IPS DF 19.7 (cell line): ENCODE measurements at regions not wholly inside any gene's neighbourhood (a gene's known extent, or its start where the extent isn't known, plus 50 kb on each side); places are given as distances from the start of the nearest gene placed in this dataset.

Source experiments
- DNase-seq: peaks from one replicate; pipeline ENCODE4 v3.0.0-alpha.2; 2013; ENCODE audit warnings: low read depth, low spot score

GRCh38 chr4:11268149-11268548 lies 160.5 kb downstream of the HS3ST1 start:
- no peak for DNase-seq

- no peak for DNase-seq
Measured at GRCh38 chr4:11264841-11265240, 163.9 kb downstream of the HS3ST1 start.

DNA sequence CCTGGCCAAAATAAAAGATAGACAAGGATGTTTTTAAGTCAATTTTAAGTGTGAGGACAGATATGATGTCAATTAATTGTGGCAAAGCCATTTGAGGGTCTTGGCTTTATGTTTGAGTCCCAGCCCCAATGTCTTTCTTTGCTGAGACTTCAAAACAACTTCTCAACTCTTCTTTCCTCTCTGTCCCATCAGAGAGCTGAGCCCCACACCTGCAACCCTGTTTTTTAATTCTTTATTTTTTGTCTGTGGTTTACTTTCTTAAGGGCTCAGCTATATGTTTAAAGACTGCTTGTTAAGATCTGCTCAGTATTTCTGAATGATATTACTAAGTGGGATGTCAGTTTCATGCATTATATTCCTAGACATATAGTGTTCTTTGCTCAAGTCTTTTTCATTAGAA lies 164.3 kb downstream of the HS3ST1 start:
- DNase-seq: no peak

DNA sequence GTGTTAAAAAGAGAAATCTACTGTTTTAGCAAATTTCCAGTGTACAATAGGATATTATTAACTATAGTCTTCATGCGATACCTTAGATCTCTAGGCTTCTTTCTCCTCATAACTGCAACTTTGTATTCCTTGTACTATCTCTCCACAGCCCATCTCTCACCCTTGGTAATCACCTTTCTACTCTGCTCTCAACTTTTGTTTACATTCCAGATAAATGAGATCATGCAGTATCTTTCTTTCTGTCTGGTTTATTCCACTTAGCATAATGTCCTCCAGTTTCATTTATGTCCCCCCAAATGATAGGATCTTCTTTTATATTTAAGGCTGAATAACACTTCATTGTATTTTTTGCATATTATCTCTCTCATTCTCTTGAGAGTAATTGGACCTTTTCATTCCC lies 165.5 kb downstream of the HS3ST1 start:
- no peak for DNase-seq

- no peak for DNase-seq
Measured at GRCh38 chr4:11261066-11261850, 167.4 kb downstream of the HS3ST1 start.

GRCh38 chr4:11259837-11260236 lies 168.9 kb downstream of the HS3ST1 start:
- DNase-seq: no peak

DNA sequence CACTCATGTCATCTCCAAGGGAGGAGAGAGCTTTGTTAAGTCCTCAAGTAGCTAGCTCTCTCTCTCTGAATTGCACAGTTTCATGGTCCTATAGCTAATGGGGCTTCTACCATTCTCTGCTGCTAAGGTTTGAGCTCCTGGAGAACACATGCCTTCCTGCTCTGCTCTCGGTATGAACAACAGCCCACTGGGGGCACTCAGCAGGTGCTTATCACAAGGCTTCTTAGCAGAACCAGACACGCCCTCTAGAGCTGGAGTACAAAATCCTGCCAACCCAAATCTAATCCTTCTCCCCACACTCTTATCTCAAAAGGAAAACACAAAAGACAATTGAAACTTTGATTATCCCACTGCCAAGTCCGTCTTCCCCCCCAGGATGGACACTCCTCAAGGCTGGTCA lies 176.5 kb downstream of the HS3ST1 start:
- DNase-seq: no peak

DNA sequence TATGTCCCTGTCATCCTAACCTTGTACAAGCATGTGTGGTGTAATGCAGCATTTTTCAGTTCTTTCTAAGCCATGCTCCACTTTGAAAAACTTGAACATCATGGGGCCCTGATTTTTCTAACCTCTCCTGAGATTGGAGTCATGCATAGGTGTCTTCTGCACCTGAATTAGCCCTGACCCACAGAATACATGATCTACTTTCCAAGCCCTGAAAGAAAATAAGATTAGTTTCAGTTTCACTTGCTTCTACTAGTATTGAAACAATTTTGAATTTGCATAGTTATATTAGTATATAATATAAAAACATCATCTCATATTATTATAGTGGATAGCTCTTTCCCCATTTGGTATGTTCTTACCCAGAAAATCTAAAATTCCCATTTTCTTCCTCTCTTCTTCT lies 178.2 kb downstream of the HS3ST1 start:
- no peak for DNase-seq

DNA sequence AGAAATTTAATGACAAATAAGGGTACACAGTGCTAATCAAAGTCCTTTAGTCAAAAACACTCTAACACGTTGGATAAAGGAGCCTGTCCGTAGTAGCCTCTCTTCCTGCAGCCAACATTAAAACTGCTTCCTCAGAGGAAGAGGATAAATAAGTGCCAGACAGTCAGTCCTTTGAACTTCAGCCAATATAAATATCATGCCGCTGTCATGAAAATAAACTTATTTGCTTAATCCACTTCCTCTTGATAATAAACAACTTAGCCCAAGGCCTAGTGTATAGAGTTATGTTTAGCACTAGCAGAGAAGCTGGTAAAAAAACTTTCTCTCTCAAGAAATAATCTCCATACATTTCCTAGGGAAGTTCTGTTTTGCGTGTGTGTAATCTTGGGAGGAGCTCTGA lies 196.7 kb downstream of the HS3ST1 start:
- DNase-seq: no peak

DNA sequence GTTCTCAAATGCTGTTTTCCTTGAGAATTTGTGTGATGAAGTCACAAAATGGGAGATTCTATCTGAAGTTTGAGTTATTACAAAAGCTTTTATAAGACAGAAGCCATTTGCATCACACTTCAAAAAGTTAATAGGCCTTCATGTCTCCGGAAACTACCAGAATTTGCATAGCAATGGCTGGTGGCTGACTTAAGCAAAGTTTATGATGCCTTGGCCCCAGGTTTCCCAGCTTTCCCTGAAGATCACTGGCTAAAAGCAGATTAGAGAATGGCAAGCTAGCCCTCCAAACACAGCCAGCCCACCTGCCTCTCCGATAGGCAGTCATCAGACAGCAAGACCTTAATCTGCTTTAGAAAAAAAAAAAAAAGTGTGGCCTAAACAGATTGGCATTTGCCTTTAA lies 197.8 kb downstream of the HS3ST1 start:
- peak; percentile 25 for DNase-seq

DNA sequence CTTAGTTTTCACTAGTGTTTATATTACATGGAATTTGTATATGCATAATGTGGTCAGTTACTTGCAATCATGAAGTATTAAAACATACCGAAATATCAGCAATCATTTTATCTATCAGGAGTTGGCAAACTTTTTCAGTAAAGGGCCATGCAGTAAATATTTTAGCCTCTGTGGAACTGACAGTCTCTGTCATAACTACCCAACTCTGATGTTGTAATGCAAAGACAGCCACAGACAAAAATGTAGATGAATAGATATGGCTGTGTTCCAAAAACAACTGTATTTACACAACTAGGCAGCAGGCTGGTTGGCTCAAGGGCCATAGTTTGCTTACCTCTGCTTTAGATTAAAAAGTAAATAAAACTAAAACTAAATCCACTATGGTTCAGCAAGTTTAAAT lies 200.2 kb downstream of the HS3ST1 start:
- no peak for DNase-seq

DNA sequence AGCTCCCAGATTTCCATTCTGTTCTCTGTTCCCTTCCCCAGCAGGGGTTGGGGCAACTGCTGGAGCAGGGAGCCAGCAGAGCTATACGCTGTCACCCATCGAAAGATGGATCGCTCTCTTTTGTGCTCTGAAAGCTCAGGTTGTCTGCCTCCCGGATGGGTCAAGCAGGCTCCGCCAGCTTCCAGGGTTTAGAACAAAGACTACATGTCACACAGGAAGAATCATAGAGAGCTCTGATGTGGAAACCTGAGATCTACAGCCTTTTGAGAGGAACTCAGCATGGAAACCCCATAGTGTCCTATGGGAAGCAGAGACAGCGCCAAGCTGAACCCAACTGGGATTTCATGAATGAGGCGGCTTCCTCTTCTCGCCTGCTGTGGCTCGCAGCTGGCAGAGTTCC lies 205.4 kb downstream of the HS3ST1 start:
- DNase-seq: no peak

DNA sequence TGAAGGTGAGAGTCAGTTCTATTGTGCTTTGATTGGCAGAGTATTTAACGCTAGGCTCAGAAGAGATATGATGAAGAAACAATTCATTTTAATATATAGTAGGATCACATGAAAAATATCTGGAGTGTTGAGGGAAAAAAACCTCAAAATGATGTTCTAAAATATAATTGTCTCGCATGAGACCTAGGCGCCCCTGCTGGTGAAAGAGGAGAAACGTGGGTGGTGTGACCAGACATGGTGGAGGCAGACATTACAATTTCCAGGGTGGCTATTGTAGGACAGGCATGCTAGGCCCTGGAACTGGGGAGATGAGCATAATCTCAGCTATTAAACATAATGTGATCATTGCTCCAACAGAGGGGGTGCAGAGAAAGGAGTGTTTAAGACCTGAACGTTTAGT lies 210.0 kb downstream of the HS3ST1 start:
- no peak for DNase-seq

- DNase-seq: no peak
Measured at GRCh38 chr4:11216520-11216919, 212.2 kb downstream of the HS3ST1 start.

DNA sequence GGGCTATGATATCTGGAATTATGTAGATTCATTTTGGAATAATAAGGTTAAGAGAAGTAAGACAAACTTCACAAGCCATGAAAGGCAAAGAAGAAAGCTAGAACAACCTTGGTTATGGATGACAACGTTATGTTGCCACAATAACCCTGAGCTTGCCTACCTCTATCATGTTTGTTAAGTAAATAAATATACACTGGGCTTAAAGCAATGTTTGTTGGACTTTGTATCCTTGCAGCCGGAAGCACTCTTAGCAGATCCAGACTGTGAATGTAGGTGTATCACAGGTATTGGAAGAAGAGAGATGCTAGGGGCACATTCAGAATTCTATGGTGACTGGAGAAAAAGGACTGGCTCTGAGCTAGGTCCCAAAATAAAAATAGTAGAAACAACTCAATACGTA lies 214.4 kb downstream of the HS3ST1 start:
- no peak for DNase-seq

- DNase-seq: no peak
Measured at GRCh38 chr4:11209826-11210225, 218.9 kb downstream of the HS3ST1 start.

- DNase-seq: no peak
Measured at GRCh38 chr4:11201256-11201655, 227.4 kb downstream of the HS3ST1 start.

DNA sequence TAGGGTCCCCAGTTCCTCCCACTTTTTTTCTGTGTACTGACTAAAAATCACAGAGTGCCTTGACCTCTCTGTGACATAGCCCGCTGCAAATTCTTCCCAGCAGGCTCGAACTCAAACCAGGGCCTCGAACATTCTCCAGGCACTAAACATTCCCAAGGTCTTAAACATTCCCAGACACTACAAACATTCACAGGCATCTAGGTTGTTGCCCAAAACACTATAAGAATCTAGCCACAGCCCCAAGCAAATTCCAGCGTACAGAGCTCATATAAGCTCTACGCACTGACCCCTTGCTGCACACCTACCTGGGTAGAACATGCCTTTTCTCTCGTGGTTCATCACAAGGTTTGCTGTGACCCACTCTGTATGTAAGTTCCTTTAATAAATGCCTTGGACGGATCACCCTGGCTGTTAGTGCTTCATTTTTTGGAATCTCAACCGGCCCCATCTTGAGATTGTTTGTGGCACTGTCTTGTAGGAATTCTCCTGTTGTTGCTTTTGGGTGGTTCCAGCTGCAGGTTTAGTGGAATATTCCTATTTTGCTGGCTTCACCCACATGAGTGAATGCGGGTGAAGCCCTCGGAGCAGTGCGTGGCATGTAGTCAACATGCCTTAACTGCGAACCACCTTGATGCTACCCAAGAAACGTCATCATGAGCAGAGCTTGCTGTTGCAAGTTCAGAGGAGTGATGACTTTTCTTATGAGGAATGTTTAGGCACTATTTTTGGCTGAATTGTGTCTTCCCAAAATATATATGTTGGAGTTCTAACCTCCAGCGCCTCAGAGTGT lies 230.0 kb downstream of the HS3ST1 start:
- DNase-seq: no peak

DNA sequence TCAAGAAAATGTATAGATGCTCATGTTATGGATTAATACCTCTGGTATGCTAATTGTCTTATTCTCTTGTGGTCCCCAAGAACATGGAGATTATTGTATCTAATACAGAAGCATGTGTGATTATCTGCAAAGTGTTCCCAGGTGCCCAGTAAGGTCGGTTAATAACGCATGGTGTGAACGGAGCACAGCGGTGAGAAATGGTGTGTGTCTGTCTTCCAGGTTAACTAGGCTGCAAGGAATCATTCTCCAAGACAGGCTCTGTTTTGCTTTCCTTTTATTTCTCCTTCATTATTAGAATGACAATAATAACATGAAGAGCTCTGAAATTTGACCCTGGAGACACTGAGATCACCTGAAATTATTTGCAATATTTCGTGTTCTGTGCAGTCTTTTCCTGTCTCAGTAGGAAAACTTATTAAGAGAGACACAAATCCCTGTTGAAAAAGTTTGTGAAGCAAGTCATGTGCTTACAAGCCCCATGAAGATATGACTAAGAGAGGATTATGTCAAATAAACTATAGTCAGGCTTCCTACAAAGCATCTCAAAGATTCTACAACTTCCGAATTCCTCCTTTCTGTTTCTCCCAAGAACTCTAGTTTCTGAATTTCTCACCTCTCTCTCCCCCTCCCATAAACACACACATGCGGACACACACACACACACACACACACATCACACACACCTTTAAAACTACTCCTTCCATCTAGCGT lies 230.9 kb downstream of the HS3ST1 start:
- no peak for DNase-seq

DNA sequence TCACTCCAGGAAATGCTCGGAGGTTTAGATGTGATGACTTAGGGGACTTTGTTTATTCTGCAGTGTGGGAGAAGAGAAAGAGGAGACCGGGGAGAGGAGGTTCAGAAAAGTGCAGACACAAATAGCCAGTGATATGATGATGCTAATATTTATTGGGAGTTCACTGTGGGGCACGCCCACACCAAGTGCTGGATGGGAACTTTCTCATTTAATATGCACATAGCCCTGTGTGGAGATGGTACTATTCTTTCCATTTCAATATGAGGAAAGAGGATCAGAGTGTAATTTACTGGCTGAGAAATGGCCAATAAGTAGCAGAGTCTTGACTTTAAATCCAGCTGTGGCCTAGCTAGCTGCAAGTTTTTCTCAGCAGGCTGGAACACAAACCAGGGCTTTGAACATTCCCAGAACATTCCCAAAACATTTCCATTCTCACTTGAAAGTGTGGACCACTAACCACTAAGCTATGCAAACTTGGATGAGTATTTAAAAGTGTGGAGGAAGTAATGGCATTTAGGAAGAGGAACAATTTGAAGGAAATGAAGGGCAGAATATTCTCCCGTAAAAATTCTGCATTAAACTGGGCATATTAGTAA lies 231.7 kb downstream of the HS3ST1 start:
- DNase-seq: no peak

DNA sequence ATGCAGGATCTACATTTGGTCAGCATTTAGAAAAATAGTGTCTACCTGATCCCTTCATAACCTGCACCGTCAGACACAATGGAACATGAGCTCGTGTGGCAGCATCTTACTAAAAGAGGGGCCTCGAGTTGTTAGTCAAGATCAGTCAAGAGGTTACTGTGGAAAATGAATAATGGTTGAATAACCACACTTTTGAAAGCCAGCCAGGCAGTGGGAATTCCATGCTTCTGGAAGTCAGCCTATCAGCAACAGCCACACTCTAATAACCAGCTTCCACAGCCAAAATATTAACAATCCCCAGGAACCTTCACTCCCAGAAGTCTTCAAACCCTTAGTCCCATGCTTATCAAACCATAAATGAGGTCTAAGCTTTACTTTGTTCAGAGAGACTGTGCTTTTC lies 234.3 kb downstream of the HS3ST1 start:
- DNase-seq: no peak

DNA sequence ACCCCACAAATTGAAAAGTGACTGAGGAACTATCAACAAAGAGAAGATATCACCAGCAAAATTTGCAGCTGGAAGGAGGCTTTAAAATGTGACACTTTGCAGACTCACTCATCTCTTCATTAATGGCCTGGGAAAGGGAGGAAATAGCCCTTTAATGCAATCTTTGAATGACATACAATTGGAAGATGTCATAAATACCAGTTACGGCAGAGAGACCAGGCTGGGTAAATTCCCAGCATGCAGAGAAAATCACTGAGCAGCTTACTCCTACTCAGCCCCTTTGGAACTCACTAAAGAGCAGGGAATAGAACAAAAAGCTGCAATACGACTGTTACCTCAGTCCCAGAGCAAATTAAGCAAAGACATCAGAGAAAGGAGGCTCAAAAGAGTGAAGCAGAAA lies 238.9 kb downstream of the HS3ST1 start:
- no peak for DNase-seq
